Mucosa of descending colon (tissue), 3 donors: ENCODE measurements at regions not wholly inside any gene's neighbourhood (a gene's known extent, or its start where the extent isn't known, plus 50 kb on each side); places are given as distances from the start of the nearest gene placed in this dataset.
"Not testable (repeated sequence)": the region's sequence is repeated elsewhere in the genome, so short reads cannot be mapped to it uniquely, and the experiment has no call there.

Source experiments
- ATAC-seq: fragments of 200-7000 bp; cut with Tn5 transposase; one replicate; pipeline ENCODE4 v1.9.1; 2020; ENCODE audit warnings: mild to moderate bottlenecking, moderate library complexity
- DNase-seq, 3 donors: peaks; one replicate each; pipeline ENCODE4 v3.0.0-alpha.2; 2020
- H3K36me3 ChIP-seq: fragments of 200-600 bp; one replicate; pipeline ENCODE4 v1.8.0; 2021; ENCODE audit warnings: low read depth, mild to moderate bottlenecking
- H3K4me1 ChIP-seq: fragments of 200-600 bp; one replicate; pipeline ENCODE4 v1.8.0; 2021; ENCODE audit warnings: low read depth, mild to moderate bottlenecking
- H3K4me3 ChIP-seq: fragments of 200-600 bp; one replicate; pipeline ENCODE4 v1.8.0; 2021; ENCODE audit warnings: mild to moderate bottlenecking
- H3K9me3 ChIP-seq: fragments of 200-600 bp; one replicate; pipeline ENCODE4 v1.8.0; 2021; ENCODE audit warnings: mild to moderate bottlenecking
- CTCF ChIP-seq: fragments of 200-600 bp; IDR thresholded peaks from one replicate; pipeline ENCODE4 v1.8.0; 2022; ENCODE audit warnings: antibody characterized with exemption, mild to moderate bottlenecking
- intact Hi-C, 2 donors: fragments of 100-400 bp; cut with DNase I in 1 of 2; cut with micrococcal nuclease in 1 of 2; formaldehyde crosslinking; loops; one replicate each; pipeline versions ENCODE4 v1.11.0 to v1.11.1; 2022; cut with DNase I, micrococcal nuclease
- donor health status: DM: no; HTN: no; CAD: no; lungs with moderate emphysema.
- donor health status: DM: no; HTN: no; CAD: no.
- donor health status: DM: no; HTN: yes; CAD: no.

- H3K4me3 ChIP-seq = no peak overlapping the region
- DNase-seq = no peak
- no peak for TF ChIP-seq CTCF
- ATAC-seq = no peak
- intact Hi-C loops = no loop called here
- no peaks in the 10 kb centered on the region for H3K36me3 ChIP-seq
- H3K4me1 ChIP-seq = no peaks in the 10 kb centered on the region
- no peaks in the 10 kb centered on the region for H3K9me3 ChIP-seq
These were observed 379.1 kb downstream of the ETV1 start for GRCh38 chr7:13610372-13610771.

GRCh38 chr7:13615679-13616078 is 373.8 kb downstream of the ETV1 start:
- H3K4me3 ChIP-seq = no peak overlapping the region
- no peaks in the 10 kb centered on the region for H3K4me1 ChIP-seq
- DNase-seq (no peak), ATAC-seq (no peak)
- H3K9me3 ChIP-seq = no peaks in the 10 kb centered on the region
- intact Hi-C loops = no loop called here
- TF ChIP-seq CTCF = no peak
- H3K36me3 ChIP-seq = no peaks in the 10 kb centered on the region

DNA sequence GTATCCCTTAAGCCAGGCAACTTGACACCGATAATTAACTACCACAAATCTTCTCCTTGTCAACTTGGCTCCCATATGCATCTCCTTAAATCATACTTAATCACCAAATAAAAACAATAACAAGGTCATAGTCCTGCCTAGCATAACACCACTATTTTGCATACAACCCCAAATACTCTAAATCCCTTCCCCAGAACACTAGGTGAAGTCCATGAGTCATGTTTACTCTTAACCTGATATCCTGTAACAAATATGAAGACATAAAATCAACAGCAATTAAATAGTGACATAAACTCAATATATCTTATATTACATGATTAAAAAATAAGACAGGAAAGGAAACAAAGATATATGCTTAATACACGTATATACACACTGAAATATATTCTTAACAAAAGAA is 362.0 kb downstream of the ETV1 start:
- H3K9me3 ChIP-seq = no peaks in the 10 kb centered on the region
- no peak for DNase-seq
- no peak for ATAC-seq
- intact Hi-C loops = no loop called here
- no peaks in the 10 kb centered on the region for H3K4me1 ChIP-seq
- no peaks in the 10 kb centered on the region for H3K36me3 ChIP-seq
- no peak for TF ChIP-seq CTCF
- no peak overlapping the region for H3K4me3 ChIP-seq

DNA sequence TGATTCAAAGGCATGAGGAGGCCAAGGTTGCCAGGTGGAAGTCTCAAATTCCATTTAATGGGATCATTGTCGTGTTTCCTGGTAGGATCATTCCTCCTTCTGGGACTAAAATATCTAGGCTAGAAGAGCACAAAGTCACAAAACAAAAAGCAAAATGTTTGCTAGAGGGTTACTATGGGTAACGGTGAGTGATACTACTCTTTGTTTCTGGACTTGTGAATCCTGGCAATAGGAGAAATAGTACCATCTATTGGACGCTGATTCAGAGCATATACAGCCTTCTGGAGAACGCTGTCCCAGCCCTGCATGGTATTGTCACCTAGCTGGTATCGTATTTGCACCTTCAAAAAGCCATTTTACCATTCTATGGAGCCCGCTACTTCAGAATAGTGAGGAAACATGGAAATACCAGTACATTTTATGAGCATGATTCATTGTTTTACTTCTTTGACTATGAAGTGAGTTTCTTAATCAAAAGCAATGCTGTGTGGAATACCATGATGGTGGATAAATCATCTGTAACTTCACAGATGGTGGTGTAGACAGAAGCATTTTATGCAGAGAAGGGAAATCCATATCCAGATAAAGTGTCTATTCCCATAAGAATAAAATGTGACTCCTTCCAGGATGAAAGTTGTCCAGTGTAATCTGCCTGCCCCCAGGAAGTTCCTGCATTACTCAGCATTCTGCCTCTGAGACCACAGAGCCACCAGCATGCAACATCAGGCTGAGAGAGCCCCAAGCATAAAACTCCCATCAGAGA is 361.0 kb downstream of the ETV1 start:
- Histone ChIP-seq H3K36me3 (no peaks in the 10 kb centered on the region), H3K4me1 (no peaks in the 10 kb centered on the region), H3K9me3 (no peaks in the 10 kb centered on the region), H3K4me3 (no peak overlapping the region)
- DNase-seq (no peak), ATAC-seq (no peak)
- intact Hi-C loops = no loop called here
- TF ChIP-seq CTCF = no peak

GRCh38 chr7:13631207-13632049 is 358.0 kb downstream of the ETV1 start:
- H3K9me3 ChIP-seq, H3K4me3 ChIP-seq, H3K36me3 ChIP-seq, DNase-seq, H3K4me1 ChIP-seq, ATAC-seq, intact Hi-C loops: not testable (repeated sequence)

DNA sequence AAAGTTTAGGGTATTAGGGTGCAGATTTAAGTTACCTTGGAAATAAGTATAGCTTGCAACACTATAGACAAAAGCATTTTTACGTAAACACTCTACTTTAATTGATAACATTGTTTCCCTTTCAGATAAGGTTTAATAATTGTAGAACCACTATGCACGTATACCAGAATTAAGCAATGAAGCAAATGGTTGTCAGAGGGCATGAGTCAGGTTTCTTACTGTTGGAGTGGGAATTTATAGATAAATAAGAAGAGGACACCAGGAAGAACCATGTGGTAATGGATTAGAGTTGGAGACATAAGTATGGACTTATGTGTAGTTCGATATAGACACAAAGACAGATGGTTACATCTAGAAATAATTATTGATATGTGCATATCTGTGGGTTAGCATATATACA is 355.6 kb downstream of the ETV1 start:
- DNase-seq (no peak), ATAC-seq (no peak)
- Histone ChIP-seq H3K4me1 (no peaks in the 10 kb centered on the region), H3K4me3 (no peak overlapping the region), H3K9me3 (no peaks in the 10 kb centered on the region), H3K36me3 (no peaks in the 10 kb centered on the region)
- no peak for TF ChIP-seq CTCF
- intact Hi-C loops = no loop called here
